MM.1S (cell line): ENCODE measurements at regions not wholly inside any gene's neighbourhood (a gene's known extent, or its start where the extent isn't known, plus 50 kb on each side); places are given as distances from the start of the nearest gene placed in this dataset.

Source experiments
- CTCF ChIP-seq: fragments of 300-600 bp; sonication (generic); IDR thresholded peaks from 2 replicates; pipeline ENCODE4 v1.5.1; 2016; ENCODE audit warnings: antibody characterized with exemption, low read length, mixed read lengths
- EZH2 ChIP-seq: fragments of 300-600 bp; sonication (generic); optimal IDR thresholded peaks from 2 replicates; pipeline ENCODE3; 2017; ENCODE audit warnings: low read depth, mild to moderate bottlenecking, antibody characterized with exemption, low read length, mixed read lengths

GRCh38 chr11:98729118-98729517, 291.6 kb upstream of the CNTN5 start:
- TF ChIP-seq CTCF (no peak), EZH2 (no peak)
